MM.1S (cell line): ENCODE measurements at regions not wholly inside any gene's neighbourhood (a gene's known extent, or its start where the extent isn't known, plus 50 kb on each side); places are given as distances from the start of the nearest gene placed in this dataset.

ENCODE experiments used
- EZH2 ChIP-seq: fragments of 300-600 bp; sonication (generic); optimal IDR thresholded peaks from 2 replicates; pipeline ENCODE3; 2017; ENCODE audit warnings: low read depth, mild to moderate bottlenecking, antibody characterized with exemption, low read length, mixed read lengths
- EZH2phosphoT487 ChIP-seq: fragments of 300-600 bp; sonication (generic); IDR thresholded peaks from 2 replicates; pipeline ENCODE4 v1.6.1; 2018; ENCODE audit warnings: antibody characterized with exemption, low read length
- TF ChIP-seq, protein P1 (sequence below): fragments of 300-600 bp; sonication (generic); IDR thresholded peaks from 2 replicates; pipeline ENCODE4 v1.5.1; 2016; ENCODE audit warnings: antibody characterized with exemption, low read length, mixed read lengths

DNA sequence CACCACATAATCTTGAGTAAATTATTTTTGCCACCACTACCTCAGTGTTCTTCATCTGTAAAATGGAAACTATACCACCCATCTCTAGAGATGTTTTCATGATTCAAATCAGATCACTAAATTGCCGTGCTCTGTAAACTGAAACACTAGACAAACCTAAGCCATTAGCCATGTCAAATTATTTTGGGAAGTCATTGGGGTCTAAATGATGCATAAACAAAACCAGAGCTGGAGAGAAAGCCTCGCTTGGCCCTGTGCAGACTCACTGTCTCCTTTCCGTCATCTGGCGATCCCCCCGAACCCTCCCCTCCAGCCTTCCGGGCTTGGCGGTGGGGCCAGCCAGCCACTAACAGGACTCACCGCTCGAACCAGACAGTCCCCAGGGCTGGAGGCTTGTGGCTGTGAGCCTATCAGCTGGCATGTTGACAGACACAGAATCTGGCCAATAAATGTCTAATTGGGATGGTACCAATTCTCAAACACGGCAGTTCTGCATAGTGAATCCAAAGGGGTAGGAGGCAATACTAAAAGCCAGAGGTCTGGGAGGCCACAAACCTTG lies 256.5 kb downstream of the SEC61B start:
- TF ChIP-seq EZH2 = no peak
- TF ChIP-seq, protein P1, sequence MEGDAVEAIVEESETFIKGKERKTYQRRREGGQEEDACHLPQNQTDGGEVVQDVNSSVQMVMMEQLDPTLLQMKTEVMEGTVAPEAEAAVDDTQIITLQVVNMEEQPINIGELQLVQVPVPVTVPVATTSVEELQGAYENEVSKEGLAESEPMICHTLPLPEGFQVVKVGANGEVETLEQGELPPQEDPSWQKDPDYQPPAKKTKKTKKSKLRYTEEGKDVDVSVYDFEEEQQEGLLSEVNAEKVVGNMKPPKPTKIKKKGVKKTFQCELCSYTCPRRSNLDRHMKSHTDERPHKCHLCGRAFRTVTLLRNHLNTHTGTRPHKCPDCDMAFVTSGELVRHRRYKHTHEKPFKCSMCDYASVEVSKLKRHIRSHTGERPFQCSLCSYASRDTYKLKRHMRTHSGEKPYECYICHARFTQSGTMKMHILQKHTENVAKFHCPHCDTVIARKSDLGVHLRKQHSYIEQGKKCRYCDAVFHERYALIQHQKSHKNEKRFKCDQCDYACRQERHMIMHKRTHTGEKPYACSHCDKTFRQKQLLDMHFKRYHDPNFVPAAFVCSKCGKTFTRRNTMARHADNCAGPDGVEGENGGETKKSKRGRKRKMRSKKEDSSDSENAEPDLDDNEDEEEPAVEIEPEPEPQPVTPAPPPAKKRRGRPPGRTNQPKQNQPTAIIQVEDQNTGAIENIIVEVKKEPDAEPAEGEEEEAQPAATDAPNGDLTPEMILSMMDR = no peak
- no peak for TF ChIP-seq EZH2phosphoT487
